ENCODE measurements at regions not wholly inside any gene's neighbourhood (a gene's known extent, or its start where the extent isn't known, plus 50 kb on each side); places are given as distances from the start of the nearest gene placed in this dataset.

DNA sequence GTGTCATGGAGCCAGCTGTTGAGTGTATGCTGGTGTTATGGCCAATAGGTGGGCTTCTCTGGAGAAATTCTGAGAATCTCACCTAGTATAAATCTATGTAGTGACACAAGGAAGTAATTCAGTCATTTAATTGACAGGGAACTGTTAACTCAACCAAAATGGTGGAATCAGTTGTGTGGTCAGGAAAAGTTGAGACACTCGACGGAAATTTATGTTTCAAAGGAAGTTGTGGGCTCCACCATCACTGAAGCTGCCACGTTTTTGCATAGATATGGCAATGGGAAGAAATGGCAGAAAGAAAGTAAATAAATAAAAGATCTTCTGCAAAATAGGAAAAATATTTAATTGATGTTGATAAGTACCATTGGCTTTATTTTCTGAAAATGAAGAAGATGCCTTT lies 84.5 kb downstream of the ATP6V1G3 start:
- TF ChIP-seq, protein P1, sequence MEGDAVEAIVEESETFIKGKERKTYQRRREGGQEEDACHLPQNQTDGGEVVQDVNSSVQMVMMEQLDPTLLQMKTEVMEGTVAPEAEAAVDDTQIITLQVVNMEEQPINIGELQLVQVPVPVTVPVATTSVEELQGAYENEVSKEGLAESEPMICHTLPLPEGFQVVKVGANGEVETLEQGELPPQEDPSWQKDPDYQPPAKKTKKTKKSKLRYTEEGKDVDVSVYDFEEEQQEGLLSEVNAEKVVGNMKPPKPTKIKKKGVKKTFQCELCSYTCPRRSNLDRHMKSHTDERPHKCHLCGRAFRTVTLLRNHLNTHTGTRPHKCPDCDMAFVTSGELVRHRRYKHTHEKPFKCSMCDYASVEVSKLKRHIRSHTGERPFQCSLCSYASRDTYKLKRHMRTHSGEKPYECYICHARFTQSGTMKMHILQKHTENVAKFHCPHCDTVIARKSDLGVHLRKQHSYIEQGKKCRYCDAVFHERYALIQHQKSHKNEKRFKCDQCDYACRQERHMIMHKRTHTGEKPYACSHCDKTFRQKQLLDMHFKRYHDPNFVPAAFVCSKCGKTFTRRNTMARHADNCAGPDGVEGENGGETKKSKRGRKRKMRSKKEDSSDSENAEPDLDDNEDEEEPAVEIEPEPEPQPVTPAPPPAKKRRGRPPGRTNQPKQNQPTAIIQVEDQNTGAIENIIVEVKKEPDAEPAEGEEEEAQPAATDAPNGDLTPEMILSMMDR (IDR thresholded peaks at IDR 0.05): no peak
- TF ChIP-seq POLR2AphosphoS5 (IDR thresholded peaks at IDR 0.05) (no peak), POLR2A (IDR thresholded peaks at IDR 0.05) (no peak)

Measured in gastroesophageal sphincter (tissue), 3 donors.